Calu3 (cell line): ENCODE measurements at regions not wholly inside any gene's neighbourhood (a gene's known extent, or its start where the extent isn't known, plus 50 kb on each side); places are given as distances from the start of the nearest gene placed in this dataset.

Experiments
- BruUV-seq: library from RNA; stranded (reverse); fragments of 400-500 nt; replicated peaks from 2 replicates; lab custom pipeline; 2021; lab: Mats Ljungman, UMichigan
- CTCF ChIA-PET: fragments of 300-600 bp; sonication (Branson Sonifier 250); formaldehyde crosslinking; loops from one replicate; lab custom pipeline; 2022; ENCODE audit warnings: antibody characterized with exemption; lab: Charles Lee
- DNase-seq: peaks from one replicate; pipeline ENCODE4 v3.0.0; 2022
- H3K27ac Mint-ChIP-seq: one replicate; pipeline ENCODE4 v1.8.0; 2022; ENCODE audit warnings: mixed read lengths; ENCODE audit not compliant: unreplicated experiment
- H3K27me3 Mint-ChIP-seq: one replicate; pipeline ENCODE4 v1.8.0; 2022; ENCODE audit warnings: mixed read lengths; ENCODE audit not compliant: unreplicated experiment
- H3K36me3 Mint-ChIP-seq: one replicate; pipeline ENCODE4 v1.8.0; 2022; ENCODE audit warnings: mild to moderate bottlenecking, moderate library complexity, mixed read lengths; ENCODE audit not compliant: insufficient read depth, unreplicated experiment
- H3K4me1 Mint-ChIP-seq: one replicate; pipeline ENCODE4 v1.8.0; 2022; ENCODE audit warnings: mild to moderate bottlenecking, low read depth, mixed read lengths; ENCODE audit not compliant: unreplicated experiment
- H3K4me3 Mint-ChIP-seq: one replicate; pipeline ENCODE4 v1.8.0; 2022; ENCODE audit warnings: mild to moderate bottlenecking, low read depth, moderate library complexity, mixed read lengths; ENCODE audit not compliant: unreplicated experiment
- H3K9me3 Mint-ChIP-seq: one replicate; pipeline ENCODE4 v1.8.0; 2022; ENCODE audit warnings: low read depth, mixed read lengths; ENCODE audit not compliant: unreplicated experiment
- intact Hi-C: fragments of 100-400 bp; cut with micrococcal nuclease; formaldehyde crosslinking; loops from one replicate; pipeline ENCODE4 v1.10.0; 2022; ENCODE audit not compliant: unreplicated experiment
- TF ChIP-seq, protein P1 (sequence below): fragments of 200-600 bp; IDR thresholded peaks from one replicate; pipeline ENCODE4 v1.8.0; 2022; ENCODE audit warnings: antibody characterized with exemption; ENCODE audit not compliant: unreplicated experiment

DNA sequence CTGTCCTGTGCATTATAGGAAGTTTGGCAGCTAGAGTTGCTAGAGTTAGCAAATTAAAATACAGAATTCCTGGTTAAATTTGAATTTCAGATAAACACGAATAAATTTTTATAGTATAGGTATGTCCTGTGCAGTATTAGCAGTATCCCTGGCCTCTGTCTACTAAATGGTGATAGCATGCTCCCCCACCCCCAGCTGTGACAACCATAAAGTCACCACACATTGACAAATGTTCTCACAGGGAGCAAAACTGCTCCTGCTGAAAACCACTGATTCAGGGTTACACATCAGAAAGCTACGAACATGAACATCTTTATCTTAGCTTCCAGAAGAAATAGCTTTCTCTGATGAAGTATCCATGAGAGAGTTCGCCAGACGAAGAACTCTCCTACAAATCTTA is 91.8 kb upstream of the CCDC112 start:
- no peaks in the 10 kb centered on the region for H3K27me3 Mint-ChIP-seq
- intact Hi-C loops: no loop called here
- H3K36me3 Mint-ChIP-seq: no peaks in the 10 kb centered on the region
- no TSS peak for BruUV-seq
- H3K4me3 Mint-ChIP-seq: no peak overlapping the region
- TF ChIP-seq, protein P1, sequence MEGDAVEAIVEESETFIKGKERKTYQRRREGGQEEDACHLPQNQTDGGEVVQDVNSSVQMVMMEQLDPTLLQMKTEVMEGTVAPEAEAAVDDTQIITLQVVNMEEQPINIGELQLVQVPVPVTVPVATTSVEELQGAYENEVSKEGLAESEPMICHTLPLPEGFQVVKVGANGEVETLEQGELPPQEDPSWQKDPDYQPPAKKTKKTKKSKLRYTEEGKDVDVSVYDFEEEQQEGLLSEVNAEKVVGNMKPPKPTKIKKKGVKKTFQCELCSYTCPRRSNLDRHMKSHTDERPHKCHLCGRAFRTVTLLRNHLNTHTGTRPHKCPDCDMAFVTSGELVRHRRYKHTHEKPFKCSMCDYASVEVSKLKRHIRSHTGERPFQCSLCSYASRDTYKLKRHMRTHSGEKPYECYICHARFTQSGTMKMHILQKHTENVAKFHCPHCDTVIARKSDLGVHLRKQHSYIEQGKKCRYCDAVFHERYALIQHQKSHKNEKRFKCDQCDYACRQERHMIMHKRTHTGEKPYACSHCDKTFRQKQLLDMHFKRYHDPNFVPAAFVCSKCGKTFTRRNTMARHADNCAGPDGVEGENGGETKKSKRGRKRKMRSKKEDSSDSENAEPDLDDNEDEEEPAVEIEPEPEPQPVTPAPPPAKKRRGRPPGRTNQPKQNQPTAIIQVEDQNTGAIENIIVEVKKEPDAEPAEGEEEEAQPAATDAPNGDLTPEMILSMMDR: no peak
- peaks cover 27% of the 10 kb centered on the region for H3K4me1 Mint-ChIP-seq
- no peak for DNase-seq
- CTCF ChIA-PET: no interaction called here
- no peaks in the 10 kb centered on the region for H3K9me3 Mint-ChIP-seq
- peak overlapping the region; percentile 46 for H3K27ac Mint-ChIP-seq

DNA sequence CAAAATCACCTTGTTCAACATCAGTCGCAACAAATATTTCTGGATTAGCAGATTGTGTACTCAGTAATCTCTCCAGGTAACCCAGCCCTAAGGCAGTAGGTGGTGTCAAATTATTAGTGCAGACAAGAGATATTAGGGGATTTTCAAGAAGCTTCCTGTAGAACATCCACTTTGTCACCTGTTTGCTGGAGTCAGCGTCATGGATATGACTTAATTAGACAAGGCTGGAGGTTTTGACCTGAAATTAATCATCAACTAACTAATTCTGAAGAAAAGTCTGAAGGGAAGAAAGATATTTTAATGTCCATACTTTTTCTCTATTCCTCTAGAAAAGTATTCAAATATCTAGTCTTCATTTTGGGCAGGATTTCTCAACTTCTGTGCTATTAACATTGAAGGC is 91.4 kb upstream of the CCDC112 start:
- peaks cover 27% of the 10 kb centered on the region for H3K4me1 Mint-ChIP-seq
- no peak overlapping the region for H3K4me3 Mint-ChIP-seq
- peak overlapping the region; percentile 46 for H3K27ac Mint-ChIP-seq
- no peaks in the 10 kb centered on the region for H3K36me3 Mint-ChIP-seq
- H3K27me3 Mint-ChIP-seq: no peaks in the 10 kb centered on the region
- BruUV-seq: no TSS peak
- CTCF ChIA-PET: interaction anchor here (0.8 kb wide), 2 partner anchors 12 to 76 kb away, joined by 3 to 4 read pairs; no protein-coding TSS in a partner anchor
- no peak for DNase-seq
- H3K9me3 Mint-ChIP-seq: no peaks in the 10 kb centered on the region
- TF ChIP-seq, protein P1: no peak
- intact Hi-C loops: no loop called here

DNA sequence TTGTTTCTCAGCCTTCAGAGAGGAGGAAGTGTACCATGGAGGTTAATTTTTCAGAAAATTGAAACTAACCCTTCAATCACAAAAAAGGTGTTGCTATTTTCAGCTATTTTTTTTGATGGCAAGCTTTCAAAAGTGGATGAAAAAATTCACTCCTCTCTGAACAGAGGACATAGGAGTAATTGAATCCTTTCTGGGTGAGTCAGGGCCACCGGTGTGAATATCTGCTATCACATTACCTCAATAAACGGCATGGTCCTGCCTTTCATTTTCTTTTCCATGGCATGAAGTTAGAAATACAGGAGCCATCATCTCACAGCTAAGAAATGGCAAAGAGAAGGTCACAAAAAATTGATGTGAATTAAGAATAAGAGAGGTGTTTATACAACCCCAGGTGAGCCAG is 90.2 kb upstream of the CCDC112 start:
- no TSS peak for BruUV-seq
- Mint-ChIP-seq H3K9me3 (no peaks in the 10 kb centered on the region), H3K36me3 (no peaks in the 10 kb centered on the region), H3K4me1 (peaks cover 27% of the 10 kb centered on the region), H3K27ac (no peak overlapping the region), H3K4me3 (no peak overlapping the region), H3K27me3 (no peaks in the 10 kb centered on the region)
- TF ChIP-seq, protein P1: no peak
- CTCF ChIA-PET: interaction anchor here (0.6 to 1.1 kb wide), 2 partner anchors 29 to 65 kb away, joined by 3 read pairs; no protein-coding TSS in a partner anchor
- intact Hi-C loops: no loop called here
- DNase-seq: no peak

DNA sequence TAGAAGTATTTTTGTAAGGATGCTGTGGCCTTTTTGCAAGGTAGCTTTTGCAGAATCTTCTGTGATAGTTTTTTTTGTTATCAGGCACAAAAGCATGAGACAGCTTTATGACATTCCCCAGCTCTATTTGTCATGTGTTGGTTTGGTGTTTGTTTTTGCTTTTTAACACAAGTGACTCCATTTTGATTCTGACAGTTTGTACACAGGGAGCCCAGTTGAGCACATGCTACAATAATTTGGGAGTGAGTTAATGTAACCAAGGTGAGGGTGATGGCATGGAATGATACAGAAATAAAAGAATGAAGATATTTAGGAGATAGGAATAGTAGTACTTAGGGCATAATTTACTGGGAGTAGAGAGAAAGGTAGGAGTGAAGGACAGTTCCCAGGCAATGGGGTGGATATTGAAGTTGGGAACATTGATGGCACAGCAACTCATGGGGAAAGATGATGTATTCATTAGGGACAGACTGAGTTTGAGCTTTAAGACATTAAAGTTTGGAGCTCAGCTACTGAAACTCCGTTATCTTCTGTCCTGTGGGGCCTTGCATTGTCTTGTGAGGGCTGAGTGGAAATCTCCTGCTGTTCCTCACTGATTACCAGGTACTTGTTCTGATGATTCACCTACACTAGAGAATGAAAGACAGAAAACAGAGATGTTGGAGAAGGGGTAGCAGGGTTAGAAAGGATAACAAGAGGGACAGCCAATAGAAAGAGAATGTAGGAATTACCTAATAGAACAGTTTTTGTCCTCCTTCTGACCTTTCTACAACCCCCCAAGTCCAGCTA is 88.3 kb upstream of the CCDC112 start:
- Mint-ChIP-seq H3K4me1 (peaks cover 27% of the 10 kb centered on the region), H3K4me3 (no peak overlapping the region), H3K36me3 (peaks cover 7% of the 10 kb centered on the region), H3K9me3 (no peaks in the 10 kb centered on the region), H3K27ac (no peak overlapping the region), H3K27me3 (no peaks in the 10 kb centered on the region)
- no peak for DNase-seq
- no TSS peak for BruUV-seq
- intact Hi-C loops: no loop called here
- TF ChIP-seq, protein P1: no peak
- CTCF ChIA-PET: no interaction called here
